LNCaP clone FGC (cell line): ENCODE measurements at regions not wholly inside any gene's neighbourhood (a gene's known extent, or its start where the extent isn't known, plus 50 kb on each side); places are given as distances from the start of the nearest gene placed in this dataset.
"Not testable (repeated sequence)": the region's sequence is repeated elsewhere in the genome, so short reads cannot be mapped to it uniquely, and the experiment has no call there.

Experiments
- DNase-seq: peaks from one replicate; pipeline ENCODE4 v3.0.0-alpha.2; 2011; ENCODE audit warnings: low read depth
- H3K4me3 ChIP-seq: 2 replicates; pipeline ENCODE4 v1.5.1; 2011; ENCODE audit warnings: mild to moderate bottlenecking, low read depth, low read length, control low read depth
- TF ChIP-seq, protein P1 (sequence below): IDR thresholded peaks from 2 replicates; pipeline ENCODE4 v1.5.1; 2012; ENCODE audit warnings: mild to moderate bottlenecking; ENCODE audit not compliant: control insufficient read depth, insufficient read depth; ENCODE audit errors: extremely low read depth

GRCh38 chr3:87792534-87793336 lies 266.1 kb downstream of the CGGBP1 start, which contains the start of gene HTR1F:
Gene HTR1F, plus strand, starts transcription at chr3:87792706.
- no peak for DNase-seq
- H3K4me3 ChIP-seq = no peak within 1 kb of the TSS

GRCh38 chr3:87792198-87792533 lies 266.6 kb downstream of the CGGBP1 start:
- TF ChIP-seq, protein P1, sequence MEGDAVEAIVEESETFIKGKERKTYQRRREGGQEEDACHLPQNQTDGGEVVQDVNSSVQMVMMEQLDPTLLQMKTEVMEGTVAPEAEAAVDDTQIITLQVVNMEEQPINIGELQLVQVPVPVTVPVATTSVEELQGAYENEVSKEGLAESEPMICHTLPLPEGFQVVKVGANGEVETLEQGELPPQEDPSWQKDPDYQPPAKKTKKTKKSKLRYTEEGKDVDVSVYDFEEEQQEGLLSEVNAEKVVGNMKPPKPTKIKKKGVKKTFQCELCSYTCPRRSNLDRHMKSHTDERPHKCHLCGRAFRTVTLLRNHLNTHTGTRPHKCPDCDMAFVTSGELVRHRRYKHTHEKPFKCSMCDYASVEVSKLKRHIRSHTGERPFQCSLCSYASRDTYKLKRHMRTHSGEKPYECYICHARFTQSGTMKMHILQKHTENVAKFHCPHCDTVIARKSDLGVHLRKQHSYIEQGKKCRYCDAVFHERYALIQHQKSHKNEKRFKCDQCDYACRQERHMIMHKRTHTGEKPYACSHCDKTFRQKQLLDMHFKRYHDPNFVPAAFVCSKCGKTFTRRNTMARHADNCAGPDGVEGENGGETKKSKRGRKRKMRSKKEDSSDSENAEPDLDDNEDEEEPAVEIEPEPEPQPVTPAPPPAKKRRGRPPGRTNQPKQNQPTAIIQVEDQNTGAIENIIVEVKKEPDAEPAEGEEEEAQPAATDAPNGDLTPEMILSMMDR = no peak
- no peak for DNase-seq
- no peak overlapping the region for H3K4me3 ChIP-seq

More at GRCh38 chr3:87792534-87793336, 266.1 kb downstream of the CGGBP1 start, which contains the start of gene HTR1F:
- TF ChIP-seq, protein P1 = no peak

DNA sequence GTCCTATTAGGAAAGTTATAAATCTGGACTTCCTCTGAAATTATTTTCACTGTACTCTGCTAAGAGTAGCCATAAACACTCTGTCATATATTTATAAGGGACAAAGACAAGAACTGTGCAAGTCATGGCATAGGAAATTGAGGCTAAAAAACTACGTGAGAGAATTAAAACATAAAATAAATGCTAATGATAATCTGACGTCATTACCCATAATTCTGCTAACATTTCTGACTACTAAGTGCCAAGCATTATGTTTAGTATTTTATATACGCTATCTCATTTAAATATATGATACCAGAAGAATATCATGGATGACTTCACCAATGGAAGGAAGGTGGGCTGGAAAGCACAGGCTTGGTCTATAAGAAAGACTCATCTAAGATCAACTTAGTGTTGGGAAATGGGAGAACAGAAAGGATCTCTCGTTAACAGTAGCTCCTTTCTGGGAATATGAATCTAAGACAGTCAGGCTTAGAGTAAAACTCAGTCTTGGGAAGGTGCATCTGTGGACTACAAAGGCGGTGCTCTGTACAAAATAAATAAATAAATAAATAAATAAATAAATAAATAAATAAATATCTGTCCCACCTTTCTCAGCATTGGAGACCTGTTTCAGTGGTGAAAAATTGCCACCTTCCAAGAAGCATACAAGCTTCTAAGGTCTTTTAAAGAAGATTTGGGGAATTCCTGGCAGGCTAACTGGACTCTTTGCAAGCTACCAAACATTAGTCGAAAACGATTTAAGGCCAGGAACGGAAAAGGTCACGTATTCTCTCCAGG lies 267.4 kb downstream of the CGGBP1 start:
- TF ChIP-seq, protein P1 = no peak
- no peak overlapping the region for H3K4me3 ChIP-seq
- no peak for DNase-seq

- DNase-seq, H3K4me3 ChIP-seq: not testable (repeated sequence)
Measured at GRCh38 chr3:87789049-87789448, 269.8 kb downstream of the CGGBP1 start.

DNA sequence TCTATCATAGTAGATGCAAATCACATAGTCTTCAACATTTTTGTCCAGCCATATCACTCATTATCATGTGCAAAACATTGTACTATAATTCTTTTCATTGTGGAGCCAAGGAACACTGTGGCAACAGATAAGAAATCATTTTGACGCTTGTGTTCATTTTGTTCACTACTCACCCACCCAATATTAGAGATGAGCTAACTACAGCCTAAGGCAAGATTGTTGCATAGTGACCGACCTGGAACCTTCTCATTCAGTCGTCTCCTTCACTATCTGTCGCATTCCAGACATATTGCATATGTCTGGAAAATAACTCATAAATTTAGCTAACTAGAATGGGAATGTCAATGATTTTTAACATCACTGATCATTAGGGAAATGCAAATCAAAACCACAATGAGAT lies 270.3 kb downstream of the CGGBP1 start:
- no peak overlapping the region for H3K4me3 ChIP-seq
- TF ChIP-seq, protein P1 = no peak
- DNase-seq = no peak

DNA sequence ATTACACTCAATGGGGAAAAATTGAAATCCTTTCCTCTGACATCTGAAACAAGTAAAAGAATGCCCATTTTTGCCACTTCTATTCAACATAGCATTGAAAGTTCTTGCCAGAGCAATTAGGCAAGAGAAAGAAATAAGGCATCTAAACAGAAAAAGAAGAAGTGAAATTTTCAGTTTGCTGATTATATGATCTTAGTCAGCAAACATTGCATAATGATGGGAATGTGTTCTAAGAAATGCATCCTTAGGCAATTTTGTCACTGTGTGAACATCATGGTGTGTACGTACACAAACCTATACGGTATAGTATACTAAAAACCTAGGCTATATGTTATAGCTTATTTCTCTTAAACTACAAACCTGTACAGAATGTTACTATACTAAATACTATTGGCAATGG lies 278.0 kb downstream of the CGGBP1 start:
- H3K4me3 ChIP-seq = no peak overlapping the region
- TF ChIP-seq, protein P1 = no peak
- no peak for DNase-seq

DNA sequence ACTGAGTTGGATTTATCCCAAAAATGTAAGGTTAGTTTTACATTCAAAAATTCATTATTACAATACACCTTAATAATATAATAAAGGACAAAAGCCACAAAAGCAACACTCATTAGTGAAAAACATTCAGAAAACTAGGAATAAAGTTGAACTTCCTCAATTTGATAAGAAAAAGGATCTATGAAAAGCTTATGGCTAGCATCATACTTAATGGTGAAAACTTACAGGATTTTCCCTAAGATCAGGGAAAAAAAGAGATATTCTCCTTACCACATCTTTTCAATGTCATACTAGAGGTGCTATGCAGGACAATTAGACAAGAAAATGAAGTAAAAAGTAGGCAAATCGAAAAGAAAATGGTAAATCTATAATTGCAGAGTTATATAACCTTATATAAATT lies 279.9 kb downstream of the CGGBP1 start:
- H3K4me3 ChIP-seq = no peak overlapping the region
- TF ChIP-seq, protein P1 = no peak
- DNase-seq = no peak
